ENCODE measurements at regions not wholly inside any gene's neighbourhood (a gene's known extent, or its start where the extent isn't known, plus 50 kb on each side); places are given as distances from the start of the nearest gene placed in this dataset.

GRCh38 chr7:35384761-35385700 lies 131.1 kb upstream of the TBX20 start:
- no peak for DNase-seq

- DNase-seq = no peak
Measured at GRCh38 chr7:35380739-35381224, 126.9 kb upstream of the TBX20 start.

DNA sequence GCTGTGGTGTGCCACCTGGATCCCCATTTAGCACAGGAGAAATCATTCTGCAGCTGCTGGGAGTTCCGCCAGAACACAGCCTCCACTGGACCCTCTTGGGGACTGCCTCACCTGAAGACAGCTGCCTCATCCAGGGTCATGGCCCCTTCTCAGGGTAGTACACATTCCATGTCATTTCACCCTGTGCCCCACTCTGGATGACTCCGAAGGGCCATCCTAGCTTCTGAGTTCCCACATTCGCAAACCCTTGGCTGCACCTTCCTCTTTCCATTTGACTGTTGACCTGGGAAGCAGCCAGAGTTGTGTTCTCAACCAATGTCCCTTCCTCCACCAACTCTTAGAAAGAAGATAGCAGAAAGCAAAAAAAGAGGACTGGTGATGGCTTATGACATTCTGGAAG lies 125.6 kb upstream of the TBX20 start:
- no peak for DNase-seq

DNA sequence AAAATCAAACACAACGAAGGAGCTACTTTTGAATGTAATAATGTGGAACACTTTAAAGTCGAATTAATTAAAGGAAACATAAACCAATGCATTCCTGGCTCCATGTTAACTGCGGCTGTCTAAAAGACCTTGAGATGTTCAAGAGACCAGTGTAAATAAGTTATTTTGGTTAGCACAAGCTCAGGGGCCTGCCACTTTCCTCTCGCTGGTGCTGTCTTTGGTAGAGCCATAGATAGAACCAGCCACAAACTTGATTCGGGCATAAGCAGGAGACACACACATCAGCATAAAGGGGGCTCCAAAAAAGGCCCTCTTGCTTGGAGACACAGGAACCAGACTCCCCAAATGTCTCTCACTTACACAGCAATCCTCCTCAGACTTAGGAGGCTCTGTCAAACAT lies 121.6 kb upstream of the TBX20 start:
- DNase-seq = no peak

GRCh38 chr7:35374858-35375257 lies 121.0 kb upstream of the TBX20 start:
- DNase-seq = no peak

DNA sequence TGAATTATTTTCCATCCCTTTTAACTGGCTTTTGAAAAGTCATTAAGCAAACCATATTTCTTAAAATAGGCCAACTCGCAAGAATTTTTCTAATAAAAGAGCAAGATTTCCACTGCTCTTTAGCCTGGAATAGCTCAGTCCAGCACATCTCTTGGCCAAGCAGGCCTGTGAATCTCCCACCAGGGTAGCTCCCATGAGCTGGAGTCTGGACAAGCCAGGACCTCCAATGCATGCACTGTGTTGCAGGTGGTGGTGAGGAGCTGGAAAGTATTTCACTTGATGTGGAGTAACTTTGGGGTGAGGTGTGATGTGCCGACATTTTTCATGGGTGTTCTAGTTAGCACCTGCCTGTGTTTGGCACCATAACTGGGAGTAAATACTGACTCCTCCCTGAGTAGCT lies 117.3 kb upstream of the TBX20 start:
- DNase-seq = no peak

GRCh38 chr7:35370687-35371086 lies 116.8 kb upstream of the TBX20 start:
- no peak for DNase-seq

DNA sequence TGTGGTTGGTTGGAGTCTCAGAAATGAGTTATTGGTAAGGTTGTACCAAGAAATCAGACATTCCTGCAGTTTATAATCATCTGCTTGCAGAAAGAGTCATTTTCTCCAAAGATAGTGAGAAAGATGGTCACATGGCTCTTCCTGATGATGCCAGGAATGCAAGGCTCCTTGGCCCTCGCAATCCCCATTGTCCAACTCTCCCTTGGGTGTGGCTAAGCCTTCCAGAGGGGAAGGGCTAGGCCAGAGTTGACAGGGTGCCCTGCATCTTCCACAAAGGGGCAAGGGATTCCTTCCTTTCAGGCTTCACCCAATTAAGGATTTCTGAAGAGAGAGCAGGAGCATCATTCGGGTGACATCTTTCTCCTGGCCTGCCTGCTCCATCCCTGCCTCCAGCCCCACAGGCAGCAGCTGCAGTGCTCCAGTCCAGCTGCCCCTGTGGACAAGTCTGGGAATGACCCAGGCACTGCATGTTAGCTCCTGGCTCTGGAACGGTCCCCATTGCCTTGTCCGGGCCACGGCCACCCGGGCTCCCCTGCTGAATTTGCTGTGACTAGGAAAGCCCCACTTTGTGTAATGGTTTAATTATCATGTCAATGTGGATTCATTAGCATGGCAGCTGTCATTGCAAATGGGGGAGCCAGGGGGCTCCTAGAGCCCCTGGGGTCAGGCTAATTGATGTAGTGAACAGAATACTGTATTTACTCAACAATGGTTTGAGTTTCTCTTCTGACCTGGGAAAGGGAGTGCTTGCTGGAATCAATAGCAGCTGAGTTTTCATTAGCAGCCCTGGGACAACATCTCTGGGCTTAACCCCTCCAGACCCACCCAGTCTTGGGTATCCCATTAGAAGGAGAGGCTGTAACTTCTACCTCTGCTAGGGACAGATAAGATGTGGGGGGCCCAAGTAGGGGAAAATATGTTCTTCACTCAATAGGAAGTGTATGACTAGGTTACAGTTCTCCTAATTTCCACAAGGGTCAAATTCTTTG lies 112.6 kb upstream of the TBX20 start:
- DNase-seq = no peak

DNA sequence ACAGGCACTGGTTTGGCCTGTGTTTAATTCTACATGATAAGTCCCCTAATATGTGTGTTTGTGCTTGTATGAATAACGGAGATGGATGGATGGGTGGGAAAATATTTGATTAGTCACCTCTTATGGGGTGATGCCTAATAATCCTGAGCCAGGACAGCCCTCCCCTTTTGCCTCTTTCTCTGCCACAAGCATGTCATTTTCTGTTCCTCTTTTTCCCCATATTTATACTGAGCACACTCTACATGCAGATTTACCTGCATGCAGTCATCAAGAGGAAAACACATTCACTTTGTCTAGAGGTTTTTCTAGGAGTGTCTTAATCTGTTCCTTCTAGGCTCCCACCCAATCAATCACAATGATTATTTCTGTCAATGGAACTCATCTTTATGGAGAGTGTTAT lies 111.6 kb upstream of the TBX20 start:
- no peak for DNase-seq

DNA sequence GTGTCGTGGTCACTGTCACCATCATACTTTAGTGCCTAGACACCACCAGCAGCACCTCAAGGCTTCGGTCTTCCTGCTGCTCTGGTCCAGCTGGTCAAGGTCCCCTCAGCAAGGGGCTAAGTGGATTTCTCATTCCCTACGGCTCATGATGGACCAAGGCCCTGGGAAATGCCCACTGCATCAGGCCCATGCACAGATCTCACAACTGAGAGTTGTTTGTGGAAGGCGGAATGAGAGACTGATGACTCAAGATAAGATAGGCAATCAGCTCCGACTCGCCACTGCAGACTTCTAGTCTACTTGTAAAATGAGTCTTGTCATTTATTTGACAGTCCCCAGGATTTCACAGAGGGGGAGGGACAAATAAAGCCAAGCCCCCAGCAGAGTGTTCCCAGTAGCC lies 108.4 kb upstream of the TBX20 start:
- no peak for DNase-seq

DNA sequence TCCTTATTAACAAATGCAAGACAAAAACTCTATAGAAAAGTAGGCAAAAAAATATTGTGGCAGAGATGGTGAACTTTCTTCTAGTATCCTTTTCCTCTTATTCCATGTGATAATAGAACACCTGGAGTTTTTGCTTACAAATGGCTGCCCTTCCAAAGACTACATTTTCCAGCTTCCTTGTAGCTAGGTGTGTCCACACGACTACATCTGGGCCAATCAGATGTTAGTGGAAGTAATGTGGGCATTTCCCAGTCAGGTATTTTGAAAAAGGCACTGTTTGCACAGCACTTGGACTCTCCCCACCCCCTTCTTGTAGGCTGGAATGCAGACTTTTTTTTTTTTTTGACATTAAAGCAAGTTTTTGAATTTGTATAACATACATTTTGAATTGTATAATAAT lies 105.5 kb upstream of the TBX20 start:
- no peak for DNase-seq

DNA sequence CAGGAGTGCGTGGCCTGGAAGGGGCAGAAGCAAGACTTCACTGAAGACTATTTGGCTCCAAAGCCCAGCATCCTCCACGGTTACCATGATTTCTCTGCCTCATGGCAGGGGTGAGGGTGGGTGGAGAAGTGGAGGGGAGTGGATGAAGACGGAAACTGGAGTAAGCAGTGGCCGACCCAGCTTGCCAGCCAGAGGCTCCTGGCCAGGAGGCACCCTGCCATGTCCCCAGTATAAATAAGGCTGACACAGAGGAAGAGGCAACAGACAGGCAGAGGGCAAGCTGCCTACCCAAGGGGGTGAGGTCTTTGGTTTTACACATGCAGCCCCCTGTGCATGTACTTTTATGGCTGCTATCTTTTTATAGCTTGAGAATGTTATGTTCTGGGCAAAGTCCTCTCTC lies 102.6 kb upstream of the TBX20 start:
- no peak for DNase-seq

DNA sequence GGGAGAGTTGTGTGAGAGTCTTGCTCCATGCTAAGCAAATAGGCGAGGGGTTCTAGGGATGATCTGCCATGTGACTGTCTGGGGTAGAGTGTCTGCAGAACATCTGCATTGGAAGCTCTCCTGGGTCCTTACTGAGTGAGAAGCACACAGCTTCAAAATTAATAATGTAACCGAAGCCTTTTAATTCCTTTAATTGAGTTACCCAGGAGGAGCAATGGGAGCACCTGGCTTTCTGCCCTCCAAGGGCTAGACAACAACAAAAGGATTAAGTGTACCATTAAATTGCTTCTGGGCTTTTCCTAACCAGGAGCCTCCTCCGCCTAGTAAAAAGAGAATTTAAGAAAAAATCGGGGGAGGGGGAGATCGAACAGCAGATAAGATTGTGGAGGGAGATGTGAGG lies 102.0 kb upstream of the TBX20 start:
- no peak for DNase-seq

GRCh38 chr7:35355199-35355598 lies 101.3 kb upstream of the TBX20 start:
- DNase-seq = no peak

- no peak for DNase-seq
Measured at GRCh38 chr7:35353481-35353880, 99.6 kb upstream of the TBX20 start.

- DNase-seq = no peak
Measured at GRCh38 chr7:35351466-35351865, 97.6 kb upstream of the TBX20 start.

GRCh38 chr7:35348611-35349400 lies 94.9 kb upstream of the TBX20 start:
- DNase-seq = no peak

DNA sequence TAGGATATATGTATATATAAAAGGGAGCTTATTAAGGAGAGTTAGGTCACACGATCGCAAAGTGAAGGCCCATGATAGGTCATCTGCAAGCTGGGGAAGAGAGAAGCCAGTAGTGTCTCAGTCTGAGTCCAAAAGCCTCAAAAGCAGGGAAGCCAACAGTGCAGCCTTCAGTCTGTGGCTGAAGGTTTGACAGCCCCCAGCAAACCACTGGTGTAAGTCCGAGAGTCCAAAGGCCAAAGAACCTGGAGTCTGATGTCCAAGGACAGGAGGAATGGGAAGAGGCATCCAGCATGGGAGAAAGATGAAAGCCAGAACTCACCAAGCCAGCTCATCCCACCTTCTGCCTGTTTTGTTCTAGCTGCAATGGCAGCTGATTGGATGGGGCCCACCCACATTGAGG lies 88.9 kb upstream of the TBX20 start:
- DNase-seq = no peak

DNA sequence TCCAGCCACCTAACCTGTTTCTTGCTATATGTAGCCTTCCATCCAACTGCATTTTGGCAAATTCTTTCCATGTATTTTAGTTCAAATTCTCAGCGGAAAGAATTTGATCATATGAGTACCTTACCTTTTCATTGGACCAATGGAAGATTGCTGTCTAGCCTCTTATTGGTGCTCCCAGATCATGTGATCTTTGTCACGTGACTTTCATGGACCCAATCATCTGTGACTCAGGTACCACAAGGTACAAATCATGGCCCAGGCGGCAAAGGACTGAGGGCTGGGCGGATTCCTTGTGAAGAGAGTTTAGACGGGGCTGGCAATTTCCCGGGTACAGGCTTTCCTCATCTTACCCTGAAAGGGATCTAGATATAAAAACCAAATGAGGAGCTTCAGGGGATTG lies 85.9 kb upstream of the TBX20 start:
- DNase-seq = no peak

GRCh38 chr7:35336444-35336843 lies 82.5 kb upstream of the TBX20 start:
- no peak for DNase-seq

GRCh38 chr7:35334506-35334905 lies 80.6 kb upstream of the TBX20 start:
- DNase-seq = no peak

DNA sequence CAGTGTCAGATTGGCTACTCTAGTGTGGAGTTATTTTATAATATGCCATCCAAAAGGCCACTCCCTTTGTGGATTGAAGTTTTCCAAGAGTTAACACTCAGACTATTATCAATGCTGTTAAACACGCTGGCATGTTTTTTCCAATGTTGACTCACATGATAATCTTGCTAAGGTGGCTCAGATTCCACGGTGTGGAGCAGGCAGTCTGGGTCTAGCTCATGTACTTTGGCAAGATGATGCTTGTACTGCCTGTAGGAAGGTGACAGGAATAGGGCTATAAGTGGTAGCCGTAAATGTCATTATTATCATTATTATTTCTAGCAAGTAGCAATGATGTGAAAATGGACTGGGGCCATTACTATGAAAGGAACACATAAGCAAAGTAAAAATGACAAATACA lies 79.4 kb upstream of the TBX20 start:
- no peak for DNase-seq
